Stomach smooth muscle (tissue), 2 donors: ENCODE measurements at regions not wholly inside any gene's neighbourhood (a gene's known extent, or its start where the extent isn't known, plus 50 kb on each side); places are given as distances from the start of the nearest gene placed in this dataset.

Source experiments
- H3K27ac ChIP-seq: one replicate; pipeline ENCODE4 v1.7.0; 2013; ENCODE audit warnings: mild to moderate bottlenecking, low read length, inconsistent platforms
- H3K27me3 ChIP-seq, 2 donors: one replicate each; pipeline ENCODE4 v1.7.0; 2013; ENCODE audit warnings: low read length in 2 of 2; ENCODE audit not compliant: insufficient read depth in 2 of 2, control insufficient read depth in 1 of 2
- H3K36me3 ChIP-seq, 2 donors: one replicate each; pipeline ENCODE4 v1.7.0; 2013; ENCODE audit warnings: low read length in 2 of 2; ENCODE audit not compliant: control insufficient read depth in 2 of 2, insufficient read depth in 2 of 2
- H3K4me1 ChIP-seq: one replicate; pipeline ENCODE4 v1.7.0; 2013; ENCODE audit warnings: low read length; ENCODE audit not compliant: control insufficient read depth, insufficient read depth
- H3K4me3 ChIP-seq, 2 donors: one replicate each; pipeline ENCODE4 v1.7.0; 2013; ENCODE audit warnings: low read length in 2 of 2
- H3K9ac ChIP-seq, 2 donors: one replicate each; pipeline ENCODE4 v1.7.0; 2013; ENCODE audit warnings: low read length in 2 of 2, mild to moderate bottlenecking in 1 of 2
- H3K9me3 ChIP-seq, 2 donors: one replicate each; pipeline ENCODE4 v1.7.0; 2013; ENCODE audit warnings: low read length in 2 of 2; ENCODE audit not compliant: control insufficient read depth in 2 of 2
- donor health status: healthy.
- donor health status: Pancreatic carcinoma.

- H3K4me3 ChIP-seq: no peak overlapping the region
- no peaks in the 10 kb centered on the region for H3K27me3 ChIP-seq
- H3K36me3 ChIP-seq: no peaks in the 10 kb centered on the region
- no peaks in the 10 kb centered on the region for H3K4me1 ChIP-seq
- H3K9me3 ChIP-seq: no peaks in the 10 kb centered on the region
- no peak overlapping the region for H3K9ac ChIP-seq
- no peak overlapping the region for H3K27ac ChIP-seq
Observed at GRCh38 chr3:82084824-82085223, 323.4 kb upstream of the GBE1 start.

- Histone ChIP-seq H3K27ac (no peak overlapping the region), H3K36me3 (no peaks in the 10 kb centered on the region), H3K9ac (no peak overlapping the region), H3K9me3 (no peaks in the 10 kb centered on the region), H3K27me3 (no peaks in the 10 kb centered on the region), H3K4me1 (no peaks in the 10 kb centered on the region), H3K4me3 (no peak overlapping the region)
Observed at GRCh38 chr3:82082796-82083195, 321.4 kb upstream of the GBE1 start.

GRCh38 chr3:82081351-82081750, 319.9 kb upstream of the GBE1 start:
- Histone ChIP-seq H3K9ac (no peak overlapping the region), H3K27me3 (no peaks in the 10 kb centered on the region), H3K9me3 (no peaks in the 10 kb centered on the region), H3K4me1 (no peaks in the 10 kb centered on the region), H3K36me3 (no peaks in the 10 kb centered on the region), H3K27ac (no peak overlapping the region), H3K4me3 (no peak overlapping the region)

- no peaks in the 10 kb centered on the region for H3K27me3 ChIP-seq
- H3K27ac ChIP-seq: no peak overlapping the region
- no peak overlapping the region for H3K4me3 ChIP-seq
Observed at GRCh38 chr3:82080792-82081191, 319.3 kb upstream of the GBE1 start.

GRCh38 chr3:82080261-82080660, 318.8 kb upstream of the GBE1 start:
- Histone ChIP-seq H3K27ac (no peak overlapping the region), H3K9ac (no peak overlapping the region), H3K4me3 (no peak overlapping the region), H3K36me3 (no peaks in the 10 kb centered on the region), H3K4me1 (no peaks in the 10 kb centered on the region), H3K9me3 (no peaks in the 10 kb centered on the region), H3K27me3 (no peaks in the 10 kb centered on the region)

More at GRCh38 chr3:82080792-82081191, 319.3 kb upstream of the GBE1 start:
- no peaks in the 10 kb centered on the region for H3K9me3 ChIP-seq
- H3K36me3 ChIP-seq: no peaks in the 10 kb centered on the region
- no peak overlapping the region for H3K9ac ChIP-seq
- no peaks in the 10 kb centered on the region for H3K4me1 ChIP-seq

- Histone ChIP-seq H3K27ac (no peak overlapping the region), H3K27me3 (no peaks in the 10 kb centered on the region), H3K9me3 (no peaks in the 10 kb centered on the region), H3K4me1 (no peaks in the 10 kb centered on the region), H3K36me3 (no peaks in the 10 kb centered on the region), H3K4me3 (no peak overlapping the region), H3K9ac (no peak overlapping the region)
Observed at GRCh38 chr3:82079335-82079890, 318.0 kb upstream of the GBE1 start.

GRCh38 chr3:82078246-82078645, 316.8 kb upstream of the GBE1 start:
- no peak overlapping the region for H3K9ac ChIP-seq
- no peaks in the 10 kb centered on the region for H3K27me3 ChIP-seq
- H3K4me1 ChIP-seq: no peaks in the 10 kb centered on the region
- H3K27ac ChIP-seq: no peak overlapping the region
- no peak overlapping the region for H3K4me3 ChIP-seq
- no peaks in the 10 kb centered on the region for H3K9me3 ChIP-seq
- H3K36me3 ChIP-seq: no peaks in the 10 kb centered on the region

- Histone ChIP-seq H3K27ac (no peak overlapping the region), H3K27me3 (no peaks in the 10 kb centered on the region), H3K9me3 (no peaks in the 10 kb centered on the region), H3K36me3 (no peaks in the 10 kb centered on the region), H3K4me3 (no peak overlapping the region), H3K9ac (no peak overlapping the region), H3K4me1 (no peaks in the 10 kb centered on the region)
Observed at GRCh38 chr3:82067420-82067819, 306.0 kb upstream of the GBE1 start.

- Histone ChIP-seq H3K36me3 (no peaks in the 10 kb centered on the region), H3K4me1 (no peaks in the 10 kb centered on the region), H3K4me3 (no peak overlapping the region), H3K27me3 (no peaks in the 10 kb centered on the region), H3K9ac (no peak overlapping the region), H3K9me3 (no peaks in the 10 kb centered on the region), H3K27ac (no peak overlapping the region)
Observed at GRCh38 chr3:82058809-82059208, 297.4 kb upstream of the GBE1 start.

GRCh38 chr3:82055792-82056191, 294.3 kb upstream of the GBE1 start:
- no peaks in the 10 kb centered on the region for H3K27me3 ChIP-seq

GRCh38 chr3:82054849-82055248, 293.4 kb upstream of the GBE1 start:
- Histone ChIP-seq H3K9ac (no peak overlapping the region), H3K27ac (no peak overlapping the region), H3K27me3 (no peaks in the 10 kb centered on the region), H3K9me3 (no peaks in the 10 kb centered on the region), H3K4me3 (no peak overlapping the region), H3K36me3 (no peaks in the 10 kb centered on the region), H3K4me1 (no peaks in the 10 kb centered on the region)

More at GRCh38 chr3:82055792-82056191, 294.3 kb upstream of the GBE1 start:
- H3K27ac ChIP-seq: no peak overlapping the region
- H3K4me3 ChIP-seq: no peak overlapping the region
- H3K4me1 ChIP-seq: no peaks in the 10 kb centered on the region
- H3K36me3 ChIP-seq: no peaks in the 10 kb centered on the region
- H3K9me3 ChIP-seq: no peaks in the 10 kb centered on the region
- no peak overlapping the region for H3K9ac ChIP-seq
